B cell (primary cell): ENCODE measurements at regions not wholly inside any gene's neighbourhood (a gene's known extent, or its start where the extent isn't known, plus 50 kb on each side); places are given as distances from the start of the nearest gene placed in this dataset.

Source experiments
- CTCF ChIP-seq: fragments of 200-600 bp; IDR thresholded peaks from one replicate; pipeline ENCODE4 v1.8.0; 2022; ENCODE audit warnings: antibody characterized with exemption, mild to moderate bottlenecking
- EZH2 ChIP-seq: IDR thresholded peaks from 2 replicates; pipeline ENCODE4 v1.6.1; 2012; ENCODE audit warnings: borderline replicate concordance, low read depth, mild to moderate bottlenecking, moderate library complexity, low read length; ENCODE audit not compliant: insufficient read depth, poor library complexity, severe bottlenecking

DNA sequence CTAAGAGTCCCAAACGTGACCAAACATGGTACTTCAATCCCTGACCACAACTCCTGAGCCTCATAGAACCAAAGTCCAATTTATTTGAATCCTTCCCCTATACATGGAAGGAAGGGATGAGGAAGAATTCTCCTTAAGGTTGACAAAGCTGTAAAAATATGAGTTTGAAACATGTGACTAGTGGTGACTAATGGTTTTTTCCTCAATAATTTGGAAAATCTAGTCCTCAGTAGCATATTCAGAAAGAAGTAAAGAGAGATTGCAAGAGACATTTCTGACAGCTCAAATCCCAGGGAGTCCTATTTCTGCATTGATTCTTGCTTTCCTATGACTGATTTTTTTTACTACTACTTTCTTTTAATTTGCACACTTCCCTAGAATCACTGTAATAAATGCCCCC is 443.7 kb downstream of the FRK start:
- TF ChIP-seq CTCF: no peak
- no peak for TF ChIP-seq EZH2
